Loucy (cell line): ENCODE measurements at regions not wholly inside any gene's neighbourhood (a gene's known extent, or its start where the extent isn't known, plus 50 kb on each side); places are given as distances from the start of the nearest gene placed in this dataset.

Source experiments
- H2AFZ ChIP-seq: fragments of 200-600 bp; sonication (generic); 2 replicates; pipeline ENCODE4 v1.6.0; 2016; ENCODE audit warnings: antibody characterized with exemption, mild to moderate bottlenecking, low read length, moderate library complexity
- H3F3A ChIP-seq: fragments of 200-600 bp; 2 replicates; pipeline ENCODE4 v1.6.0; 2016; ENCODE audit warnings: antibody characterized with exemption, low read depth, mild to moderate bottlenecking
- H3K27me3 ChIP-seq: fragments of 200-600 bp; sonication (generic); 2 replicates; pipeline ENCODE4 v1.6.1; 2014; ENCODE audit warnings: low read length, mild to moderate bottlenecking; ENCODE audit not compliant: insufficient read depth, poor library complexity, severe bottlenecking
- H3K36me3 ChIP-seq: fragments of 200-600 bp; sonication (generic); 2 replicates; pipeline ENCODE4 v1.6.1; 2016; ENCODE audit warnings: low read length; ENCODE audit not compliant: insufficient read depth
- H3K4me1 ChIP-seq: fragments of 200-600 bp; sonication (generic); 2 replicates; pipeline ENCODE4 v1.5.1; 2014; ENCODE audit warnings: low read length, mild to moderate bottlenecking; ENCODE audit not compliant: insufficient read depth, poor library complexity, severe bottlenecking
- H3K4me2 ChIP-seq: fragments of 200-600 bp; sonication (generic); 2 replicates; pipeline ENCODE4 v1.6.0; 2014; ENCODE audit warnings: antibody characterized with exemption, low read length, low read depth, mild to moderate bottlenecking; ENCODE audit not compliant: poor library complexity, severe bottlenecking
- H3K4me3 ChIP-seq: fragments of 200-600 bp; sonication (generic); 2 replicates; pipeline ENCODE4 v1.5.1; 2014; ENCODE audit warnings: low read length, mild to moderate bottlenecking, mixed read lengths; ENCODE audit not compliant: poor library complexity, severe bottlenecking
- H3K79me2 ChIP-seq: fragments of 200-600 bp; sonication (generic); 2 replicates; pipeline ENCODE4 v1.6.1; 2014; ENCODE audit warnings: low read length; ENCODE audit not compliant: insufficient read depth
- H3K9ac ChIP-seq: fragments of 200-600 bp; sonication (generic); 2 replicates; pipeline ENCODE4 v1.6.0; 2014; ENCODE audit warnings: mild to moderate bottlenecking, low read depth, low read length, moderate library complexity; ENCODE audit not compliant: poor library complexity, severe bottlenecking
- H3K9me2 ChIP-seq: fragments of 200-600 bp; sonication (generic); replicated peaks from 2 replicates; pipeline ENCODE4 v1.6.1; 2016; ENCODE audit warnings: low read depth, low read length, mixed read lengths
- H3K9me3 ChIP-seq: fragments of 200-600 bp; sonication (generic); 2 replicates; pipeline ENCODE4 v1.6.1; 2014; ENCODE audit warnings: mild to moderate bottlenecking, antibody characterized with exemption, low read length, low read depth; ENCODE audit not compliant: insufficient read depth
- H4K20me1 ChIP-seq: fragments of 200-600 bp; sonication (generic); 2 replicates; pipeline ENCODE4 v1.6.0; 2014; ENCODE audit warnings: antibody characterized with exemption, low read length, mild to moderate bottlenecking; ENCODE audit not compliant: insufficient read depth, poor library complexity, severe bottlenecking
- EZH2phosphoT487 ChIP-seq: fragments of 200-600 bp; IDR thresholded peaks from 2 replicates; pipeline ENCODE4 v1.6.1; 2018; ENCODE audit warnings: antibody characterized with exemption, mild to moderate bottlenecking, moderate library complexity, borderline replicate concordance
- TF ChIP-seq, protein P1 (sequence below): fragments of 200-600 bp; sonication (generic); conservative IDR thresholded peaks from 2 replicates; pipeline ENCODE4 v1.5.1; 2014; ENCODE audit warnings: mild to moderate bottlenecking, antibody characterized with exemption, low read length

DNA sequence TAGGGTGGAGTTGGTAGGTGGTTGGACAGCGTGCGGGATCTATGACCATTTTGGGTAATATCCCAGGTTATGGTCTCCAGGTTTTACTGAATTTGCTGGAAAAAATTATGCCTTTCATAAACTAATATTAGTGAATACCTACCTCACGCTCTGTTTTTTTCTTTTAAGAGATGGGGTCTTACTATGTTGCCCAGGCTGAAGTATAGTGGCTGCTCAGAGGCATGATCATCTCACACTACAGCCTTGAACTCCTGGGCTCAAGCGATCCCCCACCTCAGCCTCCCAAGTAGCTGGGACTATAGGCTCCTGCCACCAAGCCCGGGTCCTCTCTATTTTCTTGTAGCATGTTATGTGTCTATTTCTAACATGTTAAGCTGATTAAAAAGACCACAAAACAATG lies 100.2 kb downstream of the RHOU start:
- Histone ChIP-seq H3K4me2 (no peak overlapping the region), H3K79me2 (no peaks in the 10 kb centered on the region), H2AFZ (no peak overlapping the region), H3F3A (no peaks in the 10 kb centered on the region), H3K9ac (no peak overlapping the region), H3K9me2 (no peaks in the 10 kb centered on the region), H3K4me3 (no peak overlapping the region), H3K27me3 (peaks cover 5% of the 10 kb centered on the region), H4K20me1 (no peaks in the 10 kb centered on the region), H3K36me3 (no peaks in the 10 kb centered on the region), H3K9me3 (no peaks in the 10 kb centered on the region), H3K4me1 (peaks cover 11% of the 10 kb centered on the region)
- TF ChIP-seq, protein P1, sequence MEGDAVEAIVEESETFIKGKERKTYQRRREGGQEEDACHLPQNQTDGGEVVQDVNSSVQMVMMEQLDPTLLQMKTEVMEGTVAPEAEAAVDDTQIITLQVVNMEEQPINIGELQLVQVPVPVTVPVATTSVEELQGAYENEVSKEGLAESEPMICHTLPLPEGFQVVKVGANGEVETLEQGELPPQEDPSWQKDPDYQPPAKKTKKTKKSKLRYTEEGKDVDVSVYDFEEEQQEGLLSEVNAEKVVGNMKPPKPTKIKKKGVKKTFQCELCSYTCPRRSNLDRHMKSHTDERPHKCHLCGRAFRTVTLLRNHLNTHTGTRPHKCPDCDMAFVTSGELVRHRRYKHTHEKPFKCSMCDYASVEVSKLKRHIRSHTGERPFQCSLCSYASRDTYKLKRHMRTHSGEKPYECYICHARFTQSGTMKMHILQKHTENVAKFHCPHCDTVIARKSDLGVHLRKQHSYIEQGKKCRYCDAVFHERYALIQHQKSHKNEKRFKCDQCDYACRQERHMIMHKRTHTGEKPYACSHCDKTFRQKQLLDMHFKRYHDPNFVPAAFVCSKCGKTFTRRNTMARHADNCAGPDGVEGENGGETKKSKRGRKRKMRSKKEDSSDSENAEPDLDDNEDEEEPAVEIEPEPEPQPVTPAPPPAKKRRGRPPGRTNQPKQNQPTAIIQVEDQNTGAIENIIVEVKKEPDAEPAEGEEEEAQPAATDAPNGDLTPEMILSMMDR = no peak
- TF ChIP-seq EZH2phosphoT487 = no peak

DNA sequence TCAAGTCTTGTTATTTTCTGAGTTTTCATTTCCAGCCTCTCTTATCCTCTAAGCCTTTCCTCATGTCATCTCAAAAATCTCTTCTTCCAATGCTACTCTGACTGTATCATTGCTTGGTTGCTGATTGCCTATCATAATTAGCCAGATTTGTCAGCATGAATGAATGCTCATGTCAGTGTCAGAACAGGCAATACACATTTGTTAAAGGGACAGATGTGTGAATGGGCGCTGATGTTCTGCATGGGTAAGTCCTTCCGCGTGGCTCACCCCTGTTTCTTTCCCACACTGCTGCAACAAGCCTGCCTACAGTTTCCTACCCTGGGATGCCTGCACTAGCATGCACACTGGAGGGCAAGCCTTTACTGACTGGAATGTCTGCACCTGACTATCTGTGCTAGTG lies 100.6 kb downstream of the RHOU start:
- H3K79me2 ChIP-seq = no peaks in the 10 kb centered on the region
- no peaks in the 10 kb centered on the region for H3K36me3 ChIP-seq
- H3K9me2 ChIP-seq = no peaks in the 10 kb centered on the region
- H2AFZ ChIP-seq = no peak overlapping the region
- no peak overlapping the region for H3K4me3 ChIP-seq
- H3K4me1 ChIP-seq = peaks cover 7% of the 10 kb centered on the region
- H3K4me2 ChIP-seq = no peak overlapping the region
- no peak overlapping the region for H3K9ac ChIP-seq
- H3F3A ChIP-seq = no peaks in the 10 kb centered on the region
- H4K20me1 ChIP-seq = no peaks in the 10 kb centered on the region
- H3K27me3 ChIP-seq = peaks cover 5% of the 10 kb centered on the region
- TF ChIP-seq, protein P1 = no peak
- TF ChIP-seq EZH2phosphoT487 = no peak
- H3K9me3 ChIP-seq = no peaks in the 10 kb centered on the region

DNA sequence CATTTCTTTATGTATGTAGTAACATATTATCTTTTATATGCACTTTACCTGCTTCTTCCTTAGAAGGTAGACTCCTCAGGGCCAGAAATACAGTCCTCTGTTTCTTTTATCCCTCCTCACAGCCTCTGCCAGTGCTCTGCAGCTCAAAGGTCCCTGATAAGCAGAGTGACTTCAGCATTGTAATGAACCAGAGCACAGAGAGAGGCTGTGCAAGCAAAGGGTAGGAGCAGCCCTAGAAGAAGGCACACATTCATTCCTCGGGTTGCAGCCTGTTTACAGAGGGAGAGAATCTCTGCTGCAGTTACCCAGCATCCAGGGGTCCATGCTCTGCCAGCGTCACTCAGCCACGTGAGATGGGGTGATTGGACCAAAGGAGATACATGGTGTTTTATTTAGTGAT lies 101.1 kb downstream of the RHOU start:
- H3K4me1 ChIP-seq = peaks cover 2% of the 10 kb centered on the region
- H4K20me1 ChIP-seq = no peaks in the 10 kb centered on the region
- H3K9me2 ChIP-seq = no peaks in the 10 kb centered on the region
- no peaks in the 10 kb centered on the region for H3K9me3 ChIP-seq
- H3K27me3 ChIP-seq = peaks cover 5% of the 10 kb centered on the region
- H3K79me2 ChIP-seq = no peaks in the 10 kb centered on the region
- H3K36me3 ChIP-seq = no peaks in the 10 kb centered on the region
- H3K4me2 ChIP-seq = no peak overlapping the region
- H3F3A ChIP-seq = no peaks in the 10 kb centered on the region
- TF ChIP-seq, protein P1 = no peak
- TF ChIP-seq EZH2phosphoT487 = no peak
- H2AFZ ChIP-seq = no peak overlapping the region
- H3K4me3 ChIP-seq = no peak overlapping the region
- no peak overlapping the region for H3K9ac ChIP-seq
